Heart left ventricle (tissue), 13 donors: ENCODE measurements at regions not wholly inside any gene's neighbourhood (a gene's known extent, or its start where the extent isn't known, plus 50 kb on each side); places are given as distances from the start of the nearest gene placed in this dataset.

ENCODE experiments used
- CTCF ChIP-seq, 12 donors: fragments of 200-600 bp; sonication (generic) in 4 of 12; IDR thresholded peaks; one replicate each; pipeline versions ENCODE4 v1.5.0 to v1.8.0; 2018 to 2022; ENCODE audit warnings: antibody characterized with exemption in 12 of 12, mild to moderate bottlenecking in 5 of 12
- POLR2A ChIP-seq, 2 donors: fragments of 450-650 bp; IDR thresholded peaks; one replicate each; pipeline ENCODE4 v1.6.1; 2017; ENCODE audit warnings: antibody characterized with exemption in 2 of 2, mild to moderate bottlenecking in 2 of 2, moderate library complexity in 2 of 2
- donor health status: ischemic (EF 13 %, LVEDD 7.1; RV severe dilation, severe dysfunction).
- donor health status: DM: no; HTN: yes; CAD: no.
- donor health status: DM: no; HTN: no; CAD: no.
- donor health status: ischemic (EF 25% LVEDD 6.9; RV normal size, moderate dysfunction).
- donor health status: ischemic (EF 25% LVEDD 5.7; RV mildly dilated, moderate dysfunction).
- donor health status: ischemic (EF 35%, LVEDD 5.7; RV mildly dilated, moderate dysfunction).
- donor health status: nonischemic (EF 11% LVEDD 7.7; RV severe dilation, severe dysfunction).
- donor health status: DM: yes; HTN: yes; CAD: no.
- donor health status: PGD.
- donor health status: ischemic (EF 29% LVEDD 5.4; RV normal size, mild dysfunction).
- donor health status: nonischemic (EF 23%, LVEDD 6.1; RV moderate dilation, normal function).

GRCh38 chr5:18117968-18118367 lies 483.7 kb downstream of the TAF11L14 start:
- no peak for TF ChIP-seq CTCF (IDR thresholded peaks at IDR 0.05)
- no peak for TF ChIP-seq POLR2A (IDR thresholded peaks at IDR 0.05)
